ENCODE measurements at regions not wholly inside any gene's neighbourhood (a gene's known extent, or its start where the extent isn't known, plus 50 kb on each side); places are given as distances from the start of the nearest gene placed in this dataset.

GRCh38 chr11:46198245-46199240 is 77.3 kb upstream of the PHF21A start:
- Histone ChIP-seq H3K36me3 (no peaks in the 10 kb centered on the region), H3K9me3 (no peaks in the 10 kb centered on the region), H3K4me1 (no peaks in the 10 kb centered on the region), H3K27me3 (no peaks in the 10 kb centered on the region), H3K27ac (no peak overlapping the region), H3K9ac (ENCODE audit: low read depth in 2 of 2, low read length in 2 of 2) (no peak overlapping the region), H3K4me3 (no peak overlapping the region)
- intact Hi-C loops (cut with DNase I): no loop called here
- TF ChIP-seq CTCF (IDR thresholded peaks at IDR 0.05): no peak
- no peak for DNase-seq

DNA sequence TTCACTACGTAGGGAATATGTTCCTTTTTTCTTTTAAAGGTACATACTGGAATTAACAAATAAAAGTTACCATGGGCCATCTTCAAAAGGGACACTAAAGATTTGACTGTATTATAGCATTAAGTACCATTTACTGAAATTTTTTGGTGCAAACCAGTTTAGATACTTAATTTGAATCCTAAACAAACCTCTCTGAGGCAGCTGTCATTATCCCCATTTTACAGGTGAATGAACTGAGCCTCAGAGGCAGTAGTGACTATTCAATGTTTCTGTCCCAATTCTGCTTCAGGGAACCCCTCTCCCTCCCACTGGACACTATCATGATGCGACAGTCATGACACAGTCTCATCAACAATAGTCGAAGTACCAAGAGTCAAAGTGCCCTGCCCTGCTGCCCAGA is 76.2 kb upstream of the PHF21A start:
- Histone ChIP-seq H3K27ac (no peak overlapping the region), H3K27me3 (no peaks in the 10 kb centered on the region), H3K9me3 (no peaks in the 10 kb centered on the region), H3K9ac (ENCODE audit: low read depth in 2 of 2, low read length in 2 of 2) (no peak overlapping the region), H3K4me1 (no peaks in the 10 kb centered on the region), H3K4me3 (no peak overlapping the region), H3K36me3 (no peaks in the 10 kb centered on the region)
- DNase-seq: no peak
- intact Hi-C loops (cut with DNase I): no loop called here
- no peak for TF ChIP-seq CTCF (IDR thresholded peaks at IDR 0.05)

DNA sequence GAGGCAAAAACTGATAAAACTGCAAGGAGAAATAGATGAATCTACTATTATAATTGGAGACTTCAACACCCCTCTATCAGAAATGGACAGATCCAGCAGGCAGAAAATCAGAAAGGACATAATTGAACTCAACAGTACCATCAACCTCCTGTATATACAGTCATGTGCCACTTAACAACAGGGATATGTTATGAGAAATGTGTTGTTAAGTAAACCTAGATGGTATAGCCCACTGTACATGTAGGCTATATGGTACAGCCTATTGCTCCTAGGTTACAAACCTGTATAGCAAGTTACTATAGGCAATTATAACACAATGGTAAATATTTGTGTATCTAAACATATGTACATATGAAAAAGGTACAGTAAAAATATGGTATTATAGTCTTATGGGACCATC is 66.8 kb upstream of the PHF21A start:
- no peaks in the 10 kb centered on the region for H3K36me3 ChIP-seq
- no peaks in the 10 kb centered on the region for H3K9me3 ChIP-seq
- DNase-seq: no peak
- TF ChIP-seq CTCF (IDR thresholded peaks at IDR 0.05): no peak
- H3K4me3 ChIP-seq: no peak overlapping the region
- H3K27me3 ChIP-seq: no peaks in the 10 kb centered on the region
- H3K27ac ChIP-seq: no peak overlapping the region
- no peaks in the 10 kb centered on the region for H3K4me1 ChIP-seq
- intact Hi-C loops (cut with DNase I): no loop called here
- no peak overlapping the region for H3K9ac ChIP-seq (ENCODE audit: low read depth in 2 of 2, low read length in 2 of 2)

GRCh38 chr11:46183819-46184218 is 62.6 kb upstream of the PHF21A start:
- DNase-seq: no peak
- Histone ChIP-seq H3K4me3 (no peak overlapping the region), H3K9me3 (no peaks in the 10 kb centered on the region), H3K9ac (ENCODE audit: low read depth in 2 of 2, low read length in 2 of 2) (no peak overlapping the region), H3K27me3 (no peaks in the 10 kb centered on the region), H3K36me3 (no peaks in the 10 kb centered on the region), H3K4me1 (no peaks in the 10 kb centered on the region), H3K27ac (no peak overlapping the region)
- no peak for TF ChIP-seq CTCF (IDR thresholded peaks at IDR 0.05)
- intact Hi-C loops (cut with DNase I): no loop called here

DNA sequence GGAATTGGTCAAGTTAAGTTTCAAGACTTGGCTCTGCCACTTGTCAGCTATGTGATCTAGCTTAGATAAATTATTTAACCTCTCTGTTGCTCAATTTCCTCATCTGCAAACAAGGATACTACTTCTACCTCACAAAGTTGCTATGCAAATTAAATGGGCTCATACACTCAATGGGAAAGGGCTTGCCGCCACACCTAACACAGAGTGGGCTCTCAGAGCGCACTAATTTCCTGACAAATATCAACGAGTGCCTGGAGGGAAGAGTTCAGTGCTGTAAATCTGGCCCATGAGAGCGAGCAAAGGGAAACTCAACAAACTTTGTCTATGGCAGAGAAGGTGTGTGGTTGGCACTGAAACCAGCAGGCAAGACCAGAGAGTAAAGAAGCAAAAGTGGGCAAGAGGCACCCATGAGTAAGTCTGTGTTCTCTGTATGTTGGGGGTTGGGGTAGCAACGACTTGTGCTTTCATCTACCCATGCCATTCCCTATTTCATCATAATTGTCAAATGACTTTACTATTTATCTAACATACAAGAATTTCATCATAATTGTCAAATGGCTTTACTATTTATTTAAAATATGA is 60.7 kb upstream of the PHF21A start:
- Histone ChIP-seq H3K9ac (ENCODE audit: low read depth in 2 of 2, low read length in 2 of 2) (no peak overlapping the region), H3K27me3 (no peaks in the 10 kb centered on the region), H3K36me3 (no peaks in the 10 kb centered on the region), H3K4me1 (no peaks in the 10 kb centered on the region), H3K4me3 (no peak overlapping the region), H3K9me3 (no peaks in the 10 kb centered on the region), H3K27ac (no peak overlapping the region)
- no peak for DNase-seq
- TF ChIP-seq CTCF (IDR thresholded peaks at IDR 0.05): no peak
- intact Hi-C loops (cut with DNase I): no loop called here
